ENCODE measurements at regions not wholly inside any gene's neighbourhood (a gene's known extent, or its start where the extent isn't known, plus 50 kb on each side); places are given as distances from the start of the nearest gene placed in this dataset.

GRCh38 chrX:67789536-67789935, 245.7 kb downstream of the AR start:
- DNase-seq (ENCODE audit: low read depth, low spot score) (no peak), ATAC-seq (no peak), FAIRE-seq (no peak)
- Histone ChIP-seq H3K27ac (ENCODE audit: control insufficient read depth, insufficient read depth) (no peak overlapping the region), H4K20me1 (ENCODE audit: control insufficient read depth, insufficient read depth) (no peaks in the 10 kb centered on the region), H3K4me3 (no peak overlapping the region), H3K79me2 (ENCODE audit: control insufficient read depth, insufficient read depth, low read length) (no peaks in the 10 kb centered on the region), H3K4me2 (ENCODE audit: control insufficient read depth, insufficient read depth) (no peak overlapping the region), H2AFZ (ENCODE audit: control insufficient read depth, low read depth, low read length) (no peak overlapping the region), H3K9me3 (replicated peaks; ENCODE audit: control insufficient read depth, insufficient read depth, low read length) (no peaks in the 10 kb centered on the region), H3K36me3 (ENCODE audit: control insufficient read depth in 2 of 2, insufficient read depth in 2 of 2, low read length in 1 of 2) (no peaks in the 10 kb centered on the region), H3K27me3 (replicated peaks in 1 of 2; ENCODE audit: control insufficient read depth in 2 of 2, insufficient read depth in 2 of 2, low read length in 1 of 2) (no peaks in the 10 kb centered on the region), H3K4me1 (ENCODE audit: control insufficient read depth, insufficient read depth, low read length) (no peaks in the 10 kb centered on the region), H3K9ac (ENCODE audit: control insufficient read depth, insufficient read depth, low read length) (no peak overlapping the region)
- RAD21 ChIA-PET (ENCODE audit: unreplicated experiment): no interaction called here
- in situ Hi-C loops (cut with MboI): no loop called here
- intact Hi-C loops (cut with micrococcal nuclease; ENCODE audit: unreplicated experiment): no loop called here
- TF ChIP-seq ATF3 (IDR thresholded peaks at IDR 0.05; ENCODE audit: borderline replicate concordance, extremely low read depth, low read depth, low read length): no peak
- no peak for TF ChIP-seq ZNF622 (IDR thresholded peaks at IDR 0.05)
- TF ChIP-seq ELK1 (IDR thresholded peaks at IDR 0.05; ENCODE audit: low read depth, low read length): no peak
- no peak for TF ChIP-seq IRF4 (IDR thresholded peaks at IDR 0.05; ENCODE audit: low read depth, low read length)
- TF ChIP-seq RFX5 (IDR thresholded peaks at IDR 0.05; ENCODE audit: low read depth, low read length): no peak
- no peak for TF ChIP-seq RBBP5 (conservative IDR thresholded peaks at IDR 0.05)
- TF ChIP-seq KDM1A (IDR thresholded peaks at IDR 0.05; ENCODE audit: borderline replicate concordance): no peak
- TF ChIP-seq NFYB (IDR thresholded peaks at IDR 0.05; ENCODE audit: insufficient read depth, low read depth, low read length): no peak
- TF ChIP-seq WRNIP1 (IDR thresholded peaks at IDR 0.05; ENCODE audit: borderline replicate concordance, low read depth, low read length): no peak
- BruUV-seq (replicated peaks): no TSS peak
- CTCF ChIA-PET: no interaction called here
- SMC1A ChIA-PET (ENCODE audit: uncharacterized antibody, unreplicated experiment): no interaction called here
- WGBS (ENCODE audit: insufficient coverage, insufficient replicate concordance, low lambda C conversion rate, missing lambda C conversion rate): 5% methylated on average over 2 of the region's 2 CpGs
- POLR2A ChIA-PET: no interaction called here
